Activated CD8-positive, alpha-beta memory T cell treated with anti-CD3 and anti-CD28 coated beads for 36 hours (primary cell): ENCODE measurements at regions not wholly inside any gene's neighbourhood (a gene's known extent, or its start where the extent isn't known, plus 50 kb on each side); places are given as distances from the start of the nearest gene placed in this dataset.
"Not testable (repeated sequence)": the region's sequence is repeated elsewhere in the genome, so short reads cannot be mapped to it uniquely, and the experiment has no call there.

ENCODE experiments used
- CTCF ChIA-PET: fragments of 350-600 bp; sonication (Branson Sonifier 250); formaldehyde crosslinking; loops from one replicate; lab custom pipeline; 2021; ENCODE audit warnings: antibody characterized with exemption; lab: Charles Lee
- POLR2A ChIA-PET: fragments of 350-600 bp; sonication (Branson Sonifier 250); formaldehyde crosslinking; loops from one replicate; lab custom pipeline; 2021; ENCODE audit warnings: antibody characterized with exemption; lab: Charles Lee

- CTCF ChIA-PET, result no interaction called here
- POLR2A ChIA-PET, result no interaction called here
These were observed 185.0 kb downstream of the MATN1 start for GRCh38 chr1:30538226-30538992.

- ChIA-PET POLR2A (no interaction called here), CTCF (no interaction called here)
These were observed 186.1 kb downstream of the MATN1 start for GRCh38 chr1:30537279-30537678.

DNA sequence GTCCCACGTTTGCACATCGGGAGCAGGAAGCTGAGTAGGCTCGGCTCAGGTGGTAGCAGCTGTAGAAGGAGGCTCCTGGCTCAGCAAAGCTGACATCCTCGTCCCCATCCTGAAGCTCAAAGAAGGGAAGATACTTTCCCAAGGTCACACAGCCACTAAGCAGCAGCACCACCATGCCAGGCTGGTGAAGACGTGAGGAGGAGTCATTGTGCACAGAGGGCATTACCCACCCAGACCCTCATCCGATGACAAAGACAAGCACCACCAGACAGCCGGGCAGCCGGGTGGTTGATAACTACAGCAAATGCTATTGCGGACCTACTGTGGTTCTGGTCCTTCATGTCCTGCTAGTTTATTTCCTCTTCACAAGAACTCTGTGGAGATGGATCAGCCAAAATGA is 186.9 kb downstream of the MATN1 start:
- CTCF ChIA-PET, result no interaction called here
- POLR2A ChIA-PET, result no interaction called here

DNA sequence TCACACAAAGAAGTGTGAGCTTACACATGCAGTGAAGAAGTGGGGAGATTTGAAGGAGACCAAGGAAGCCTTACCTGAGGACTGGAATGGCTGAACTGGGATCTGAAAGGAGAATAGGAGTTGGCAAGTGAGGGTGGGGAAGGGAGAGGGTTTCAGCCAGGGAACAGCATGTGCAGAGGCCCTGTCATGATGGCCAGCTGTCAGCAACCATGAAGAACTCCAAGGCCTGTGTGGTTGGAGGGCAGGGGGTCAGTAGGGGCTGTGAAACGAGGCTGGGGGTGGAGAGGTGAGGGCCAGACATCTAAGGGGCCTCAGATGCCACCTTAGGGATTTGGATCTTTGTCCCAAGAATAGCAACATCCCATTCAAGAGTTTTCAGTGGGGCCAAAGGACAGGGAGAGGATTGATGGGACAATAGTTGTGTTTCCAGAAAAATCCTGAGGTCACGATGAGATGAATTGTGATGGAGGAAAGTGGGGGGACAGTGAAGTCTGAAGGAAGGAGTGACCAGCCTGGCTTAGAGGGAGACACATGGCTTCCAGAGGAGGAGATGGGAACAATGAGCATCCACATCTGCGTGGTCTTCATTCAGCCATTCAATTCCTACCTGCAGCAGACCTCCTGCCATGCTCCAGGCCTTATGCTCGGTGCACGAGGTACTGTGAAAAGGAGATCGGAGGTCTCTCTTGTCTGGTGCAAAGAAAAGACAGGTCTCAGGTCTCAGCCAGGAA is 187.6 kb downstream of the MATN1 start:
- ChIA-PET POLR2A (no interaction called here), CTCF (no interaction called here)

DNA sequence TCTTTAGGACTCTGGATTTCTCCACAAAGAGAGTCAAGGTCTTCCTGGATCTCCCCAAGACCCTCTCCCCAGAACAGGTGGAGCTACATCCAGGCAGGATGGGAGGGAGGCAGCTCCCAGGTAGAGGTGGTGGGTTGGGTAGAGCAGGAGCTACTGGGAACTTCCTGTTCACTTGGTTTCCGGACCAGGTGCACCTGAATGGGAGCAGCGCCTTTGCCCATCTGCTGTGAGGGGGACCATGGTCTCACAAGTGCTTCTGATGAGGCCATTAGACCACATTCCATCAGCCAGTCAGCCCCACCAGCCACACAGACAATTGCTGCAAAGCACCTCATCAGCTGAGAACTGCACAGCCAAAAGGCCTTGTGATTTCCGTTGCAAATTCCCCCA is 188.8 kb downstream of the MATN1 start:
- POLR2A ChIA-PET, result no interaction called here
- CTCF ChIA-PET, result no interaction called here

DNA sequence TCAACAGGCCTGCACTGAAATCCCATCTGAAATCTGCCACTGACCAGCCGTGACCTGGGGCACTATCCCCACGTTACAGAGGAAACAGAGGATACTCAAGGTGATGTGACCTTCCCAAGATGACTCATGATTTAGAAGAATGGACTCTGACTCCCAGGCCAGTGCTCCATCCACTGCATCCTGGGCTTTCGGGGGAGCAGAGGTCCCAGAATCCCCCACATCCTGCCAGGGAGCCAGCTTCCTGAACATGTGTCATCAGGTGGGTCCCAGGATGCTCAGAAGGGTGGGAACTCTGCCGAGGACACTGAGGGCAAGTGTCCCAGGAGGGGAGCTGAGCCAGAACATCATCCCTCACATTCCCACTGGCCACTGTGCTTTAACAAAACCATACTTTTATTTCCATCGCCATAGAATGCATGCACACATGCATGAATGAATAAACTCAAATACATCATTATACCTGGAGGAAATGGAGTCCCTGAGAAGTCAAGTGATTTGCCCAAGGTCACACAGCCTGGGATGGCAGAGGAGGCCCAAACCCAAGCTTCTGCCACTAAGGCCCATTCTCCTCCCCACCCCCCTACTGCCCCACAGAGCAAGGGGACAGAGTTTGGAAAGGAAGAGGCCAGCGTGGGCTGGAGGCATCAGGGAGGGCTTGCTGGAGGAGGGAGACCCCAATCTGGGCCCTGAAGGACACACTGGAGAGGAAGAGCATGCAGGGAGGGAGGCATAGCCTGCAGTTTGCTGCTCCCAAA is 189.4 kb downstream of the MATN1 start:
- ChIA-PET POLR2A (no interaction called here), CTCF (no interaction called here)

DNA sequence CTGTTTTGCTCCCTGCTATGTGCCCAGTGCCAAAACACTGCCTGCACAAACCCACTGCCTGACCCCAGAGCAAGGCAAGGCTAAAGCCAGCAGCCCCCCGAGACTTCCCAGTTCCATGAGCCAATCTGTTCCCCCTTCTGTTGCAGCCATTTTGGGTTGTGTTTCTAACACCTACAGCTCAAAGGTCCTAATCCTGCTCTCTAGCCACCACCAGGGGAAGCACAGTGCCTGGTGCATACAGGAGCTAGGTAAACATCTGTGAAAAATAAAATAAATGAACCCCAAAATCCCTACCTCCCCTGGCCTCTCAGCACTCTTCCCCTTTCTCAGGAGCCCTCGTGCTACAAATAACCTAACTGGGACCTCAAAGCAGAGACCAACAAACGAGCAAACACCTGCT is 190.2 kb downstream of the MATN1 start:
- ChIA-PET CTCF (no interaction called here), POLR2A (no interaction called here)

DNA sequence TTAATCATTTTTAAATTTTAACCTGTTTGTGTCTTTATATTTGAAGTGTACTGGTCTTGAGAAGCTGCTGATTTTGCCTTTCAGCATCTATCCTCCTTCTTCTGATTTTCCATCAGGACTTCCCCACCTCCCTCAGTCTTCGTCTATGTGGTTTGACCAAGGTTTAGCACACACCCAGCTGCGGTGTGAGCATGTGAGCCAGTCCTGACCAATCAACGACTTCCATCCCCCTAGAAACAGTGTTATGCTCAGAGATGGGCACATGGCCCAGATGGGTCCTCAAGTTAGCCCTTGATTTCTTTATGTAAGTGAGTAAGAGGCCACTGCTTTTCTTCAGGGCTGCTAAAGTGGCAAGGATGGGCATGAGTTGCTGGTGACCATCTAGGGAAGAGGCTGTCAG is 190.8 kb downstream of the MATN1 start:
- CTCF ChIA-PET, result no interaction called here
- POLR2A ChIA-PET, result no interaction called here

DNA sequence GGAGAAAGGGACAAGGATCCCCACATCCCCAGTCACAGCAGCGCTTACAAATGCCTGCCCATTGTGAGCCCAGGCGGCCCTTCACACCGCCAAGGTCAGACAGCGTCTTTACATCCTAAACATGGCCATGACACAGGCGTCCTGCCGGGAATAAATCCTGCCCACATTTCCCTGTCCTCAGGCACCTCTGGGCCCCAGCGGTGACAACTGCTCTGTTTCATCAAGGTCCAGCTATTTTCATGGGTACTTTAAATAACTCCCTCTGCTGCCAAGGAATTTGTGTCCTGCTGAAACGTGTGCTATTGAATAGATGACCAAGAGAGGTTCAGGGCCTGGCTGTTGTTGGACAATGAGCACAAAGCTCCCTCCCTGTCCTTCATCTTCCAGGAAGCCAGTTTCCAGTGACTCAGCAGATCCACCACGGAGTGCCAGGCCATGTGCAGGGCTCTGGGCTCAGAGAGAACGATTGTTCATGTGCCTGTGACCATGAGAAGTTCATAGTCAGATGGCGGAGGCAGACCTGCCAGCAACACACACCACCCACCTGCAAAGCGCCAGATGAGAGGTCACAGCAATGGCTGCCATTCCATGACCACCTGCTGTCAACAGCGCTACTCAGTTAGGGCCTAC is 195.8 kb downstream of the MATN1 start:
- POLR2A ChIA-PET, result no interaction called here

GRCh38 chr1:30526652-30527345 is 196.6 kb downstream of the MATN1 start:
- ChIA-PET POLR2A (no interaction called here), CTCF (no interaction called here)

More for the DNA sequence above, 195.8 kb downstream of the MATN1 start:
- CTCF ChIA-PET, result no interaction called here

DNA sequence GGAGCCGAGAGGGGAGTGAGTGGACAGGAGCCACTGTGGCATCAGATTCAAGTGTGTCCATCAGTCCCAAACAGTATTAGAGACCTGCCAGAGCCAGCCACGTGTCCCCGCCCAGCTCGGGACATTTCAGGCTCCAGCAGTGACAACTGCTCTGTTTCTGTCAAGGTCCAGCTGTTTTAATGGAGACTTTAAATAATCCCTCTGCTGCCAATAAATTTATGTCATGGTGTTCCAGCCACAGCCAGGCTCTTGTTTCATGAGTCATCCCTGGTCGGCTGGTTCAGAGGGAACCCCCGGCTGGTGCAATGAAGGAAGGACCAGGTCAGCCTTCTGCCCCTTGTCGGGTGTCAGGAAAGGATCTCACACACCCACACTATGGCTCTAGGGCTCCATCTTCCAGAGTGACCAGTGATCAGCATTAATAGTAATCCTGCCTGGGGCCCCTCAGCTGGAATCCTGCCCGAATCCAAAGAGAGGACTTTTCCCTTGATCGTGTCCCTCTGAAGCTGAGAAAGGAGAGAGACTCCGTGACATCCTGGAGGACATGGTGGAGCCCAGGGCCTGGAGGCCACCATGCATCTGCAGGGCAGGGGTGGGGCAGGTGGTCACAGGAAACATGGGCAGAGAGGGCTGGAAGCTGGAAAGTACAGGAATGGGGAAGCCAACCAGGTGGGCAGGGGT is 197.3 kb downstream of the MATN1 start:
- ChIA-PET POLR2A (no interaction called here), CTCF (no interaction called here)

GRCh38 chr1:30525631-30525970 is 197.8 kb downstream of the MATN1 start:
- ChIA-PET CTCF (no interaction called here), POLR2A (no interaction called here)

GRCh38 chr1:30524840-30525617 is 198.4 kb downstream of the MATN1 start:
- ChIA-PET POLR2A (no interaction called here), CTCF (no interaction called here)

DNA sequence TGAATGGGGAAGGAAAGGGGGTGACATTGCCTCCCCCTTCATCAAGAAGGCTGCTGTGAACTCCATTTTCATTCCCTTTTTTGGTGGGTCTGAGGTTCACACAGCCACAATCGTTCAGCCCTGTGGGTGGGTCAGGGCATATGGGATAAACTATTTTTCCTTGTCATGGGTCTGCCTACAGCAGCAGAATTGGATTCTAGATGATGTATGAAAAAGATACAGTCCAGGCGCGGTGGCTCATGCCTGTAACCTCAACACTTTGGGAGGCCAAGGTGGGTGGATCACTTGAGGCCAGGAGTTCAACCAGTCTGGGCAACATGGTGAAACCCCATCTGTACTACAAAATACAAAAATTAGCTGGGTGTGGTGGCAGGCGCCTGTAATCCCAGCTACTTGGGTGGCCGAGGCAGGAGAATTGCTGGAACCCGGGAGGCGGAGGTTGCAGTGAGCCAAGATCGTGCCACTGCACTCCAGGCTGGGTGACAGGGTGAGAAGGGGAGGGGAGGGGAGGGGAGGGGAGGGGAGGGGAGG is 199.3 kb downstream of the MATN1 start:
- POLR2A ChIA-PET, CTCF ChIA-PET: not testable (repeated sequence)

DNA sequence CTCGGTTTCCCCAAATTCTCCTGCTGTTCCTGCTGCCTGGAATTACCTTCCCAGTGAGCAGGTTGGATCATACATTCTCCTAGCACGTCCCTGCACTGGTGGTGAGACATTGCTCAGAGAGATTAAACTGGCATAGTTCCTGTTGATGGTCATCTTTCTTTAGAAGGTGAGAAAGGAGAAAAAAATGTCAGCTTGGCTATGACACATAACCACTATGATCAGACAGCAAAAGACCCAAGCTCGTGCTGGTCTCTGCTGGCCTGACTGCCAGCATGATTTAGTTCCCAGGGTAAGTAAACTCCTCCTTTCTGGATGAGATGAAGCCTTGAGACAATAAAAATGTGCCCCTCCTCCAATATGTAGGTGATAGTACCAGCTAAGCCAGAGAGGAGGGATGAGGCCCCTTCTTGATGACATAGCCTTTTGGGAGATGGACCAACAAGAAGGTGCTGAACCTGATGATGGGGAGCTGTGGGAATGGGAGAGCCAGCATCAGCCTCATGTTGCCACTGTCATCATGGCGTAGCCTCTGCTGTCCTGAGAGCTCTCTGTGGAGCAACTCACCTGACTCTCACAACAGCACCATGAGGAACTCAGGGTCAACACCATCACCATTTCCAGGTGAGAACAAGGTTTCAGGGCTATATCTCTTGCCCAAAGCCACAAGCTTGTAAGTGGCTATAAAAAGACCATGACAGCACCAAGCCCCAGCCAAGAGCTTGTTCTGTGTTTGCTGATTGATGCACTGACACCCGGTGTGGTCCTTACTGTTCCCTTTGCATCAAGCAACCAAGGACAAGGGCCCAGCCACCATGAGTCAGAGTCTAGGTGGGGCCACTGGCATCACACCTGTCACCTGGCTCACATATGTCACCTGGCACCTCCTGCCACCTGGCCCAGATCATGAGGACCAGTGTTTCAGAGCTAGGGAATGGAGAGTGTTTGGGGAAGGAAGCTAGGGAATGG is 200.0 kb downstream of the MATN1 start:
- CTCF ChIA-PET, result no interaction called here
- POLR2A ChIA-PET, result no interaction called here

GRCh38 chr1:30522031-30523004 is 201.1 kb downstream of the MATN1 start:
- ChIA-PET POLR2A (no interaction called here), CTCF (no interaction called here)
